ENCODE measurements at regions not wholly inside any gene's neighbourhood (a gene's known extent, or its start where the extent isn't known, plus 50 kb on each side); places are given as distances from the start of the nearest gene placed in this dataset.

GRCh38 chr15:60183366-60183765 lies 179.3 kb downstream of the FOXB1 start:
- no peak overlapping the region for H3K4me3 ChIP-seq (ENCODE audit: low read depth, low read length)
- no peak for TF ChIP-seq CTCF (IDR thresholded peaks at IDR 0.05; ENCODE audit: low read depth, low read length)

- TF ChIP-seq CTCF (IDR thresholded peaks at IDR 0.05; ENCODE audit: low read depth, low read length): no peak
- no peak overlapping the region for H3K4me3 ChIP-seq (ENCODE audit: low read depth, low read length)
Observed at GRCh38 chr15:60184579-60184978, 180.5 kb downstream of the FOXB1 start.

GRCh38 chr15:60191016-60191415 lies 186.9 kb downstream of the FOXB1 start:
- no peak overlapping the region for H3K4me3 ChIP-seq (ENCODE audit: low read depth, low read length)
- no peak for TF ChIP-seq CTCF (IDR thresholded peaks at IDR 0.05; ENCODE audit: low read depth, low read length)

- H3K4me3 ChIP-seq (ENCODE audit: low read depth, low read length): no peak overlapping the region
- TF ChIP-seq CTCF (IDR thresholded peaks at IDR 0.05; ENCODE audit: low read depth, low read length): no peak
Observed at GRCh38 chr15:60191821-60192220, 187.7 kb downstream of the FOXB1 start.

- no peak for TF ChIP-seq CTCF (IDR thresholded peaks at IDR 0.05; ENCODE audit: low read depth, low read length)
- no peak overlapping the region for H3K4me3 ChIP-seq (ENCODE audit: low read depth, low read length)
Observed at GRCh38 chr15:60195611-60196010, 191.5 kb downstream of the FOXB1 start.

- H3K4me3 ChIP-seq (ENCODE audit: low read depth, low read length): no peak overlapping the region
- TF ChIP-seq CTCF (IDR thresholded peaks at IDR 0.05; ENCODE audit: low read depth, low read length): no peak
Observed at GRCh38 chr15:60204131-60204885, 193.5 kb downstream of the ANXA2 start.

- TF ChIP-seq CTCF (IDR thresholded peaks at IDR 0.05; ENCODE audit: low read depth, low read length): no peak
- H3K4me3 ChIP-seq (ENCODE audit: low read depth, low read length): no peak overlapping the region
Observed at GRCh38 chr15:60208709-60209108, 189.1 kb downstream of the ANXA2 start.
